Urinary bladder (tissue), 3 donors: ENCODE measurements at regions not wholly inside any gene's neighbourhood (a gene's known extent, or its start where the extent isn't known, plus 50 kb on each side); places are given as distances from the start of the nearest gene placed in this dataset.

Experiments used
- DNase-seq: peaks from one replicate; pipeline ENCODE4 v3.0.0-alpha.2; 2015; ENCODE audit errors: extremely low spot score
- H3K27ac ChIP-seq: one replicate; pipeline ENCODE4 v1.5.1; 2013; ENCODE audit warnings: low read depth, mild to moderate bottlenecking, moderate library complexity
- H3K36me3 ChIP-seq: one replicate; pipeline ENCODE4 v1.6.1; 2013; ENCODE audit warnings: mild to moderate bottlenecking, moderate library complexity; ENCODE audit not compliant: insufficient read depth
- H3K4me1 ChIP-seq: one replicate; pipeline ENCODE4 v1.6.1; 2013; ENCODE audit warnings: mild to moderate bottlenecking, moderate library complexity; ENCODE audit not compliant: insufficient read depth
- H3K4me3 ChIP-seq: one replicate; pipeline ENCODE4 v1.5.1; 2013; ENCODE audit warnings: low read depth, low read length
- WGBS: extraction: QIAGEN DNeasy Blood & Tissue Kit; methylation state at CpG from one replicate; pipeline ENCODE4 v1.1.7; 2013; 5-methylcytosine and 5-hydroxymethylcytosine counted together
- donor health status: healthy with polysubstance abuse.
- donor health status: healthy.

DNA sequence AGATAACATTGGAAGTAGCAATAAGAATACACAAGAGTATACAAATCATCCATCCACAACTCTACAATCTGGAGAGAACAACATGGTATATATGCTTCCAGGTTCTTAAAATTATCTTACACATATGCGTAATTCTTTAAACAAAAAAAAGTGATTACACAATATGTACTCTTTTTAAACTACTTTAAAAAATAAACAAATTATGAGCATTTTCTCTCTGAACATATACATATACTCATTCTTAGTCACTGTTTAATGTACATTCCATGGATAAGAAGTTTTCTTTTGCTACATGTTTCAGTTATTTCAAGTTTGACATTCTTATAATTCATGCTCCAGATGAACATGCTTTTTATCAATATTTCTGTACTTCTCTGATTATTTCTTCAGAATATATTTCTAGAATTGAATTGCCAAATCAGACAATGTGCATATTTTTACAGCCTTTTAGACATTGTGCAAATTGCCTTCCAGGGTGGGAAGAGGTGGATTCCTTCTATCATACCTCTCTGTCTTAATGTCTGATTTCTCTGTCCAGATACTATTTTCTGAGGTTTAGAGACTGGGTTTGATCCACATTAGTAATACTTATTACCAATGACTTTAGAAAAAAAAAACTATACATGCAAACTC lies 551.6 kb downstream of the METTL15 start:
- H3K36me3 ChIP-seq: no peaks in the 10 kb centered on the region
- no peak for DNase-seq
- H3K4me3 ChIP-seq: no peak overlapping the region
- no peaks in the 10 kb centered on the region for H3K4me1 ChIP-seq
- no peak overlapping the region for H3K27ac ChIP-seq
- WGBS: 93% methylated on average over 1 of the region's 1 CpG

- H3K27ac ChIP-seq: no peak overlapping the region
- no peaks in the 10 kb centered on the region for H3K4me1 ChIP-seq
- DNase-seq: no peak
- 45% methylated on average over 5 of the region's 5 CpGs for WGBS
- no peaks in the 10 kb centered on the region for H3K36me3 ChIP-seq
- H3K4me3 ChIP-seq: no peak overlapping the region
These were observed 549.3 kb downstream of the METTL15 start for GRCh38 chr11:28657378-28658030.

DNA sequence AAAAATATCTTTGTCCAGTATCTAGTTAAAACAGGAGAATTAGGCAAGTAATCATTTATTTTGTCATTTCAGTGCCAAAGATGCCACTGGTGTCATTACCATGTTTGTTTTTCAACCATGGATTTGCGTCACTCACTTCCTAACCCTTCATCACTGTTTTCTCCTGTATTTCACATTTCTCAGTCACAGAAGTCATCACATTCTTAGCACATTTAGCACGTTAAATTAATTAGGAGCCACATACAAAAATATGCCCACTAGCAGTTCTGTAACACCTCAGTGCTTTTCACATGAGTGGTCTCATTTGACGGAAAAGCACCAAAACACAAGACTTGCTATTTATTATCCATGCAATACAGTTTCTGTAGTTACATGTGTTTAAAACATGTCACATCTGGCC lies 546.0 kb downstream of the METTL15 start:
- Histone ChIP-seq H3K27ac (no peak overlapping the region), H3K4me1 (no peaks in the 10 kb centered on the region), H3K4me3 (no peak overlapping the region), H3K36me3 (no peaks in the 10 kb centered on the region)
- WGBS: 82% methylated on average over 3 of the region's 3 CpGs
- no peak for DNase-seq

- H3K4me3 ChIP-seq: no peak overlapping the region
- no peaks in the 10 kb centered on the region for H3K4me1 ChIP-seq
- 90% methylated on average over 5 of the region's 5 CpGs for WGBS
- H3K27ac ChIP-seq: no peak overlapping the region
- DNase-seq: no peak
- no peaks in the 10 kb centered on the region for H3K36me3 ChIP-seq
These were observed 541.7 kb downstream of the METTL15 start for GRCh38 chr11:28649922-28650321.

DNA sequence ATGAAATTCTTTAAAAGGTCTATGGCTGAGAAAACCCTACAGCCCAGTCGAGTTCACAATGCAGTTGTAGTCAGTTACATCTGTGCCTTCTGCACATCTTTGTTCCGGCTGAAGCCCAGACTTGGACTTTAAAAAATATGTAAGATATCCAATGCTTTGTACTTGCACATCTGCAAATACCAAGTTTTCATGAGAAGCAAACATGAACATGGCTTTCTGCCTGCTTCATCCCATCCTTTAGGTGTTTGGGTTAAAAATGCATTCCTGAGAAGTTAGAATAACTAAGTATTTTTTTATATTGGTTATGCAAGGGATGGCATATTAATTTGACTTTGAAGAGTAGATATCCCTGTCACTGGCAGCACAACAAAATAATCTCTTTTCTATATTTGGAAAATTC lies 528.4 kb downstream of the METTL15 start:
- Histone ChIP-seq H3K4me1 (no peaks in the 10 kb centered on the region), H3K27ac (no peak overlapping the region), H3K36me3 (no peaks in the 10 kb centered on the region), H3K4me3 (no peak overlapping the region)
- no peak for DNase-seq
- WGBS: 69% methylated on average over 2 of the region's 2 CpGs

DNA sequence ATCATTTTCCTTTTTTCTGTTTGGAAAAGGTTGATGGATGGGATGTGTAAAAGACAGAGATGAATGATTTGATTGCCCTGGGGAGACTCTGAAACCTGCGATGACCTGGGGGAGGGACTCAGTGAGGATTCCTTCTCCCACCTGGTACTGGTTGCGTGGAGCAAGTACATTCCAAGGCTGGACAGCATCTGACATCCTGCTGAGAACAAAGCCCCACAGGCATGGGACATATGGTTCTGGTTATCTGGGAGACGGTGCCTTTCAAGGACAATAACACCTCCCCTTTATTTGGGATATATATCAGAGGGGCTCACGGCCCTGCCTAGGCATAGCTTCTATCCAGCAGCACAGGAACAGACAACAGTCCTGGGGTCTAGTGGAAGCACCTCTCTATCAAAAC lies 527.8 kb downstream of the METTL15 start:
- no peak for DNase-seq
- Histone ChIP-seq H3K27ac (no peak overlapping the region), H3K4me1 (no peaks in the 10 kb centered on the region), H3K36me3 (no peaks in the 10 kb centered on the region), H3K4me3 (no peak overlapping the region)
- 58% methylated on average over 4 of the region's 4 CpGs for WGBS

DNA sequence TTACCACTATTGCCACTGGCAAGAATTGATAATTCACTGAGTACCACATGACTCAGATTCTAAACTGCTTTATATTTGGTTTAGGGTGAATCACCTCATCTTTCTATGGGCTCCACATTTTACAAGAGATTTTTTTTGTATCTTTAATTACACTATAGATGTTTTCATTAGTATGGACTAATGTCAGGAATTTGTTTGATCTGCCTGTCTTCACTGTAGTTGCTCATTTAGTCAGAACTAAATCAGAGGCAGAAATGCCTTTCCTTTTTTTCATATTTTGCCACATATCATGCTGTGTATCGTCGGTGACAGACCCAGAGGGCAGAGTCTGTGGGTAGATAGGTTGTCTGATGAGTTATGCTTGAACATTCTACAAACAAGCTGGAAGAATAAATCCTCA lies 524.1 kb downstream of the METTL15 start:
- Histone ChIP-seq H3K36me3 (no peaks in the 10 kb centered on the region), H3K27ac (no peak overlapping the region), H3K4me3 (no peak overlapping the region), H3K4me1 (no peaks in the 10 kb centered on the region)
- no peak for DNase-seq
- WGBS: 90% methylated on average over 2 of the region's 2 CpGs

- no peak for DNase-seq
- Histone ChIP-seq H3K27ac (no peak overlapping the region), H3K36me3 (no peaks in the 10 kb centered on the region), H3K4me1 (no peaks in the 10 kb centered on the region), H3K4me3 (no peak overlapping the region)
- WGBS: 53% methylated on average over 1 of the region's 1 CpG
These were observed 523.0 kb downstream of the METTL15 start for GRCh38 chr11:28631148-28631547.

- H3K4me1 ChIP-seq: no peaks in the 10 kb centered on the region
- no peak overlapping the region for H3K4me3 ChIP-seq
- no peak overlapping the region for H3K27ac ChIP-seq
- H3K36me3 ChIP-seq: no peaks in the 10 kb centered on the region
- 90% methylated on average over 3 of the region's 3 CpGs for WGBS
- DNase-seq: no peak
These were observed 521.0 kb downstream of the METTL15 start for GRCh38 chr11:28629235-28629634.

- WGBS: 84% methylated on average over 4 of the region's 4 CpGs
- Histone ChIP-seq H3K36me3 (no peaks in the 10 kb centered on the region), H3K27ac (no peak overlapping the region), H3K4me1 (no peaks in the 10 kb centered on the region), H3K4me3 (no peak overlapping the region)
- DNase-seq: no peak
These were observed 520.2 kb downstream of the METTL15 start for GRCh38 chr11:28628412-28628811.

DNA sequence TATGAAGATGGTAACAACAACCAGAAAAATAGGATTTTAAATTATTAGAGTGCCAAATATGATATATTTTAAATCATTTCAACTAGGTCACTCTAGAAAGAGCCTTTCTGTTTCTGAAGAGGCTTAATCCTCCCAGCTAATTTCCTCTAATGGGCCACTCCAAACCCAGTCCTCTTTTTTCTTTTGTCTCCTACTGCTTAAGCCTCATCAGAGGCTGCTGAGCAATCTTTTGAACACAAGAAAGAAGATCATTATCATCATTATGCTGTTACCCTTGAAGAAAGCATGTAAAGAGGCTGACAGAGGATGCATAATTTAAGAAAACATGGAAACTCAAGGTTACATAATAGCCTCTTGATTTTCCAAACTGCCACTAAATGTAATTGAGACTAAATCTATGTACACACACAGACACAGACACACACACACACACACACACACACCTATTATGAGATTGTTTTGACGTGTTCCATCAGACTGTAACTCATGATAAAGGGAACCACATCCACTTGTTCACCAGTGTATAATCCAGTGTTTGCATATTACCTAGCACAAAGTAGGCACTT lies 519.6 kb downstream of the METTL15 start:
- no peak overlapping the region for H3K4me3 ChIP-seq
- no peak overlapping the region for H3K27ac ChIP-seq
- no peaks in the 10 kb centered on the region for H3K4me1 ChIP-seq
- no peak for DNase-seq
- no peaks in the 10 kb centered on the region for H3K36me3 ChIP-seq
- WGBS: 83% methylated on average over 1 of the region's 1 CpG

DNA sequence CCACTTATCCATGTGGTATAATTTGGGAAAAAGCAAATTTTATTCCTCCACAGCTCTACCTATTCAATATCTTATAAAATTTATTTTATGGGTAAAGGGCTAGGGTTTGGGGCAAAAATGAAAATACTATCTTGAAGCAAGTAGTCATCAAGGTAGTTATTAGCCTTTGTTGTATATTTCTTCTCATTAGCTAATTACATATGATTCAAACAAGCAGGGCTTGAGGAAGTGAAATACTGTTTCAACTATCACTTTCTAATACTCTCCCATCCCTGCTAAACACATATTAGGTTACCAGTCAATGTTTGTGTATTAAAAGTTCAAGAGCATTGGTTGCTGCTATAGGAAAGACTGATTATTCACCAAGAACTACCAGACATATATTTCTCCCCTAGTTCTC lies 517.3 kb downstream of the METTL15 start:
- no peak overlapping the region for H3K4me3 ChIP-seq
- no peaks in the 10 kb centered on the region for H3K4me1 ChIP-seq
- no peak overlapping the region for H3K27ac ChIP-seq
- no peak for DNase-seq
- no peaks in the 10 kb centered on the region for H3K36me3 ChIP-seq

DNA sequence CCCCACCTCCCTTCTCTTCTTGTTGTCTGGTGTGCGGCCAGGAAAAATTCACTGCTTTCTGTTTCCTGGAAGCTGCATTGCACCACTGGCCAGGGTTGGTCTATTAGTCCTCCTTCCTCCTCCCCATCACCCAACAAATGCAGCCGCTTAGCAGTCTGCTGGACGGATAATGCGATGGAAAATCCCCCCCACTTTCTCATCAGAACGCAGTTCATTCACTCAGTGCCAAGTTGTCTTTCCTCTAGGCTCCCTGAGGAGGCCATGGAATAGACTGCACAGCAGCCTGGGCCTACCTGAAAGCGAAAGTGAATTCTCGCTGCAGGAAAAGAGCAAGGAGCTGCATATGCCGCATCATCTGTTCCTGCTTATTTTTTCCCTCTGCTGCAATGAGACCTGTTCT lies 513.6 kb downstream of the METTL15 start:
- no peak overlapping the region for H3K27ac ChIP-seq
- no peaks in the 10 kb centered on the region for H3K4me1 ChIP-seq
- no peak overlapping the region for H3K4me3 ChIP-seq
- no peaks in the 10 kb centered on the region for H3K36me3 ChIP-seq
- DNase-seq: no peak
- WGBS: 77% methylated on average over 8 of the region's 8 CpGs

- WGBS: 55% methylated on average over 5 of the region's 5 CpGs
These were observed 511.8 kb downstream of the METTL15 start for GRCh38 chr11:28619846-28620540.

More at GRCh38 chr11:28619846-28620540, 511.8 kb downstream of the METTL15 start:
- Histone ChIP-seq H3K4me1 (no peaks in the 10 kb centered on the region), H3K36me3 (no peaks in the 10 kb centered on the region), H3K27ac (no peak overlapping the region), H3K4me3 (no peak overlapping the region)
- DNase-seq: no peak
